ENCODE measurements at regions not wholly inside any gene's neighbourhood (a gene's known extent, or its start where the extent isn't known, plus 50 kb on each side); places are given as distances from the start of the nearest gene placed in this dataset.
A peak's percentile ranks its signal among the peaks of the same experiment; 100 is the strongest.
"Not testable (repeated sequence)": the region's sequence is repeated elsewhere in the genome, so short reads cannot be mapped to it uniquely, and the experiment has no call there.

DNA sequence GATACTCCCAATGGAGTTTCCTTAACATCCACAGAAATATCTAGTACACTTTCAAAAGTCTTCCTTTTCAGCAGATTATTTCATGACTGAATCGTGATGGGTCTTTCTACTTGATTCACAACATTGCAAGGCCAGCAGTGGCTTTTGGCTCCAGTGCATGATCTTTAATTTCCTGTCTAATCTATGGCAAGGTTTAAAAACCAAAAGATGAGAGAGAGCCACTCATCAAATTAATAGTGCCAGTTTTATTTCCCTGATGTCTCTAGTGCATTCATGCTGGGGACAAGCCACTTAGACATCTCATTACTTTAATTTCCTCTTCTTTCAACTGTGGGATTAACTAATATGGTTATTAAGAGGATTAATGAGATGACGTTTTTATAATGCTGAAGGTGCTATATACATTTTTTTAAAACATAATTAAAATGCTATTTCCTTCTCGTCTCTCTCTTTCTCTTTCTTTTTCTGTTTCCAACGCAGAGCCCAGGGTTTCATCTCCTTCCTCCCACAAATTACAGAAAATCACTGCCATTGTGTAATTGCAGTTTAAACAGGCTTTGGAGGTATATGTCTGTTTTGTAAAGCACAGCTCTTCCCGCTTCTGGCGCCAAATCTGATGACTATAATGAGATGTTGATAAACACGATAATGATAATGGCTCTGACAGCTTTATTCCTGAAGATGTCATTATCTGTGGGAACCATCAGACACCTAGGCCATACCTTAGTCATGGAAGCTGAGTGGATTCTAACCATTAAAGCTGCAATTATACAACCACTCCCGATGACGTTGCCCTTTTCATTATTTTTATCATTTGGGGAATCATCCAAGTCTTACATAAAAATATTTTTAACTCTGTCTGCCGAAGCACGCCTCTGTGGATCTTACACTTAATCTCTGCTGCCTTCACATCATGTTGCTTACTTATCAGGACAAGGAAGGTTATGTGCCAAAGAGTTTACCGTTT, 103.1 kb upstream of the PPM1H start:
- no peak for DNase-seq

DNA sequence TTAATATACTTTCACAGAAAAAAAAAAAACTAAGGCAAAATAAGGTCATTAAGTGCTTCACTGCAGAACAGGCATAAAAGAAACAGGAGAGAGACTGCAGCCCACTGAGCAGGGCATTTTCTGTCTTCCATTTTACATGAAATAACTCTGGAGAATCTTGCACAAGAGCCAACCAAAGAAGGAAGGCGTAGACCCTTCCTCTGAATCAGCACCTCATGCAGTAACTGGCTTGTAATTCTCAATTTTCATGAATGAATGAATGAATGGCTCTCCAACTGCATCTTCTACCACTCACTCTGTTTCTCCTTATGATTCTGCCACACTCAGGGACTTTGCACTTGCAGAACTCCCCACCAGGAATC, 102.0 kb upstream of the PPM1H start:
- DNase-seq: no peak

DNA sequence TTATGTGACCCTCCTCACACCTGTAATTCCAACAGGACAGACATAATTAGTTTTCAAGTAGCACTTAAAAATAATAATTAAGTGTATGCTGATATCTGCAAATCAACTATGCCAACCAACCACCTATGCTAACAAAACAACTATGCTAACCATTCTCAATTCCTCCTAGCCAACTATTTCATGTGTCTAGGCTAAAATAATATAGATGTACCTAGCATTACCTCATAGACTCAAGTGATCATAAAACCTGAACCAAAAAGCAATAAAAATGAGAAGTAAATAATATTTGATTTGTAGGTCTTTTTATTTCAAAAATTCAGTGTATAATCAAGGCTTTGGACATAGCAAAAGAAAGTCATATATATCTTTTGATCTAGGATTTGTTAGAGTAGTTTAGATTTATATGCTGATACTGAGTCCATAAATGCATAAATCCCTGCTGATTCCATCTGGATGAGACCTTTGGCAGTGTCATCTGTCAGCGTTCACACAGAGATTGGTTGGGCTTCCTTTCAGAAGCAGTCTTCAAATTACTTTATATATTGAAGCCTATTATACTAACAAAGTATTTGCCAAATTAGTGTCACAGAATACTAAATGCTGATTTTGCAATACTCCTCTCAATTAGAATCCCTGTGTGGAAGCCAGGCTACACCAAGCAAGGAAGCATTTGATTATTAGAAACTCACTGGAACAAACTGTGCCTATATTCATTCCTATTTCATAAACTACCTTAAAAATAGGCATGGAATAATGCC, 101.4 kb upstream of the PPM1H start:
- DNase-seq: no peak

DNA sequence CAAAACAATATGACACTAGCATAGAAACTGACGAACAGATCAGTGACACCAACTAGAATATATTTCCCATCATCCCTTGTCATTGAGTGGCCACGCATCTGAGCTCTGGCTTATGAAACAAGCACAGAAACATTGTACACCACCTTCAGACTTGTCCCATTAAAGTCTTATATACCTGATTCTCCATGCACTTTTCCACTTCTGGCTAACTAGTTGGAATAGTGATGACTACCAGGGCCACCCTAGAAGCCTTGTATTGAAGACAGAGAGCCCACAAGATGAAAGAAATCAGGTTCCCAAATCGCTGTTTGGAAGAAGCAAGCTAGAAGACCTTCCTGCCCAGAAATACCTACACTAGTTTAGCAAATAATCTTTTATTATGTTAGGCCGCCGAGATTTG, 99.7 kb upstream of the PPM1H start:
- no peak for DNase-seq

DNA sequence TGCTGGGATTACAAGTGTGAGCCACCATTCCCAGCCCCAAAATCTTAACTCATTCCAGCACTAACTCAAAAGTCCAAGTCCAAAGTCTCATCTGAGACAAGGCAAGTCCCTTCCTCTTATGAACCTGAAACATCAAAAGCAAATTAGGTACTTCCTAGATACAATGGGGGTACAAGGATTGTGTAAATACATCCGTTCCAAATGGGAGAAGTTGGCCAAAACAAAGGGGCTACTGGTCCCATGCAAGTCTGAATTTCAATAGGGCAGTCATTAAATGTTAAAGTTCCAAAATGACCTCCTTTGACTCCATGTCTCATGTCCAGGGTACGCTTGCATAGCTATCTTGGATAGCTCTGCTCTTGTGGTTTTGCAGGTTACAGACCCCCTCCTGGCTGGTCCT, 94.7 kb upstream of the PPM1H start:
- no peak for DNase-seq

DNA sequence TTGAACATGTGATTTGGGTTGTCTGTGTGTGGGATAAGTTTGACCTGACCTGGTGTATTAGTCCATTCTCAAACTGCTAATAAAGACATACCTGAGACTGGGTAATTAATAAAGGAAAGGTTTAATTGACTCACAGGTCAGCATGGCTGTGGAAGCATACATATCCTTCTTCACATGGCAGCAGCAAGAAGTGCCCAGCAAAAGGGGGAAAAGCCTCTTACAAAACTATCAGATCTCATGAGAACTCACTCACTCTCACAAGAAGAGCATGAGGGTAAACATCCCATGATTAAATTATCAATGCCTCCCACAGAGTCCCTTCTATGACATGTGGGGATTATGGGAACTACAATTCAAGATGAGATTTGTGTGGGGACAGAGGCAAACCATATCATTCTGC, 94.0 kb upstream of the PPM1H start:
- DNase-seq: no peak

DNA sequence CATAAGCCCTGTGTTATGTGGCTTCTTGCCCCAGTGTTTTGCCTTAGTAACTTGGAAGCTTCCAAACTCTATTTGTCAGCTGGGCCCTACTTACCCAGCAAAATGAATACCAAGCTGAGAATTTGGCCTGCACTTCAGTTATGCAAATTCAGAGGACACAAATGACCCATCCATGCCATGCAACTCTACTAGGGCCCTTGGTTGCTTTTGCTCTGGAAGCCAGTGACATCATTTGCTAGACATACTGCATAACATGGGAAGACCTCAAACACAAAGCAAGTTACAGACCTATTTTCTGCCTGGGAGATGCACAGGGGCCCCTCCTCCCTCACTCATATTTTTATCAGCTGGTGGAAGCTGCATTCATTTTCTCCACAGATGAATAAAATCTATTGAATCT, 90.2 kb upstream of the PPM1H start:
- DNase-seq: no peak

DNA sequence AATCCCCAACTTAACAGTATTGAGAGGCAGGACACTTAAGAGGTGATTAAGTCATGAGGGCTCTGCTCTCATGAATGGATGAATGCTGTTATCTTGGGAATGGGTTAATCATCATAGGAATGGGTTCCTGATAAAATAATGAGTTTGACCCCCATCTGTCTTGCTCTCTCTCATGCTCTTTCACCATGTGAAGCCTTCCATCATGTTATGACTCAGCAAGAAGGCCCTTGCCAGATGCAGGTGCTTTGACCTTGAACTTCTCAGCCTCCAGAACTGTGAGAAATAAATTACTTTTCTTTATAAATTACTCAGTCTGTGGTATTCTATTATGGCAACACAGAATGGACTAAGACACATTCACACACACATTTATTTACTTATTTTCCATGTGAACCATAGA, 89.0 kb upstream of the PPM1H start:
- peak; percentile 39 for DNase-seq

DNA sequence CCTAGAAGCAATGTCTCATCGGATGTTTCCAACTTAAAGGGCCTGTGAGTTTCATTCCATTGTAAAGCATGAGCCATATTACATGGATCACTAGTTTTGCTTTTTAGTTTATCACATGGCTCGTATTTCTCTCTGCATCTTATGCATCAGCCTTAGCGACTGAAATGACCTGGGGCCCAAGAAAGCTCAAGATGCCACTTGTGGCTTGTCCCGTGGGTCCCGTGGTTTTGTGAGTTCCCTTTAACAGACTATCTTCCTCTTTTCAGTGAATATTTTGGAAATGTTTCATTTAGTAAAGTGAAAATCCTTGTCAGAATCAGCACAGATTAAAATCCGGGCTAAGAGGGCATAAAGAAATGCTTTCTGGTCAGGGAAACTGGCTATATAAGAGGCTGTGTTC, 86.2 kb upstream of the PPM1H start:
- DNase-seq: no peak

DNA sequence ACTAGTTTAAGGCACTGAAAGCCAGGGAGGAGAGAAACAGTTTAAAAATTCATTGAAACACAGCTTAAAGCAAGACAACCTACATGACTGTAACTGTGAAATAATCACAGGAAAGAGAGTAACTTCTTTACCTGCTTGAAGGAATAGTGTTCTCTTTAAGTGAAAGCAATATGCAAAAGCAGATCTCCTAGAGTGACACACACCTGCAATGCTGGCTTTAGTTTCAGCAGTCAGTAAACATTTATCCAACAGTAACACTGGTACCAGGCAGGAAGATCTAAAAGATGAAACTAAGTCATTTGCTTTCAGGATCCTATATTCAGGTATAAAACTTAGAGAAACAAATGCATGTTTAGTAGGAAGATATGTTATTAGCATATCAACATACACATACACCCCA, 85.3 kb upstream of the PPM1H start:
- no peak for DNase-seq

DNA sequence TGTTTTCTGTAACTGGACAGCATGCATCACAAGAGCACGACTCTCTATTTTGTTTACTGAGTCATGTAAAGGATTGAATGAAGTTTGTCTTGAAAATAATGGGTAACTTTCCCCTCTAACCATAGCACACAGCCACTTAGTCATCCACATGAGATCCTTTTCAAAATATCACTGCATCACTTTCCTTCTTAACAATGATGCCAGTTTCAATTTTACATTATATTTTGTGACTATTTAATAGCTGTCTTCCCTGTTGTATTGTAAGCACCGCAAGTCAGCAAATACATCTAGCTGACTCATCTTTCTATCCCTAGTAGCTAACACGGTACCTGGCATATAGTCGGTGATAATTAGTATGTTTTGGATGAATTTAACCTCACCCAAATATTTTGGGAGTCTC, 83.3 kb upstream of the PPM1H start:
- no peak for DNase-seq

DNA sequence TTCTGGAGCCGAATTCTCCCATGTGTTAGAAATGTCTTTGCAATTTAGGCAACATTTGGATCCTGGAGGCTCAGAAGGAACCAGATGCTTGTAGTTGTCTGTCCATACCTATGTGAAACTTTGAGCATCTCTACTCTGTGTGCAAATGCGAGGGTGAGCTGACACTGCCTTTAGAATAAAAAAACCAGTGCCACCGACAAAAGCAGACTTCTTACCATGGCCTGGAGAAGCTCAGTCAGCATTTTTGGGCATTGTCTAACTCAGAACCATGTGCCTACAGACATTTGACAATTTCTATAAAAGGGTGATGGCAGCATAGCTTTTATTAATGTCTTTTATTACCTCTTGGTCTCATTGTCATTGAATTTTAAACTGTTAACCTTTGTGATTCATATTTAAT, 78.4 kb upstream of the PPM1H start:
- no peak for DNase-seq

DNA sequence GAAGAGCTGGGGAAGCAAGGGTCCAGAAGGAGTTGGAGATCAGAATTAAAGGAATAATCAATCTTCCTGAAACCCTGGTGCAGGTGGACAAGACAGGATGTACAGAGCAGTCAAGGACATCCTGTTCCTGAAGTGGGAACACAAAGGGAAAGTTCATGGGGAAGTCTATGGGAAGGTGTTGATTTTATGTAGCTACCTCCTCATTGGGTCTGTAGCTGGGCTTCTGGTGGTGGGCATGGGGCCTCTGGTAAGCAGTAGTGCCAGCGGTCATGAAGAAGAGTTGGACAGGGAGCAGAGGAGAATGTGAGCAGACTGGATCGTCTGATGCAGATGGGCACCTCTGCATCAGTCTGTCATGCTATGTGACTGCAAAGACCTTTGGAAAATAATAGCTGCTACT, 75.7 kb upstream of the PPM1H start:
- DNase-seq: no peak

DNA sequence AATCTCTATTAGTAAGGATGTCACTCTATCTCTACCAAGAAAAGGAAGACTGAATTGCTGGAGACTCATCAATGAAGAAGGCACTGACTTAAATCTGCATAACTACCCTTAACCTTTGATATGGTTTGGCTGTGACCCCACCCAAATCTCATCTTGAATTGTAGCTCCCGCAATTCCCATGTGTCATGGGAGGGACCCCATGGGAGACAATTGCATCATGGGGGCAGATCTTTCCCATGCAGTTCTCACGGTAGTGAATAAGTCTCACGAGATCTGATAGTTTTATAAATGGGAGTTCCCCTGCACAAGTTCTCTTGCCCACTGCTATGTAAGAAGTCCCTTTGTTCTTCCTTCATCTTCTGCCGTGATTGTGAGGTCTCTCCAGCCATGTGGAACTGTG, 73.4 kb upstream of the PPM1H start:
- no peak for DNase-seq

DNA sequence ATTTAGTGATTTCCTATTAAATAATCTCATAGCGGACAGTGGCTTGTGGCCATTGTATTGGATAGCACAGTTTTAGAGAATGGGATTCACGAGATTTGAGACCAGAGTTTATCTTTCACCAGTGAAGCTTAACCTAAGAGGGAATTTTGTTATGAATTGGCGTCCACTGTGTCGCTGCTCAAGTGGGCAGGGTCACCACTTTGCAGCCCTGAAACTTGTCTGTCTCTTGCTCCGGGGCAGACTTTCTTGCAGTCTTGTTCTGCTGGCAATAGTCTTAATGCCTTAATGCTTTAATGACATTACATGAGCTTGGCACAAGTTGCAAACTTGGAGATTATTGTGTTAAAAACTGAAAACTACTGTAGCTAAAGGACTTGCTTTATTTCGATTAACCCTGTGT, 72.8 kb upstream of the PPM1H start:
- peak; percentile 39 for DNase-seq

DNA sequence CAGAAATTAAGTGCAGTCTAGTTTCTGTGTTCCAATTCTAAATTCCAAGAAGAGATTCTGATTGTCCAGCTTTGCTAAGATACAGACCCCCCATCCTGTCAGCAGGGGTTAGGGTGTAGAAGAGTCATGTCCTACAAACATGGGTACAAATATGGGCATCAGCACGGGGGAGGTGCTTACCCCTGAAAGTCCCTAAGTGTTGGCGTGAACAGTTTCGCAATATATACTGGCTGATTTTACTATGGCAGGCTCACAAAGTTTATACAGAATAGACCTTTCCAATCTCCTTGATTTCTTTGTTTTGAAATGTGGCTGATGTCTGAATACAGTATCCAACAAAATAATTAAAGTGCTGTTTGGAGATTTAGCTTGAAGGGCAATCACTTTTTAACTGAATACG, 71.6 kb upstream of the PPM1H start:
- no peak for DNase-seq

DNA sequence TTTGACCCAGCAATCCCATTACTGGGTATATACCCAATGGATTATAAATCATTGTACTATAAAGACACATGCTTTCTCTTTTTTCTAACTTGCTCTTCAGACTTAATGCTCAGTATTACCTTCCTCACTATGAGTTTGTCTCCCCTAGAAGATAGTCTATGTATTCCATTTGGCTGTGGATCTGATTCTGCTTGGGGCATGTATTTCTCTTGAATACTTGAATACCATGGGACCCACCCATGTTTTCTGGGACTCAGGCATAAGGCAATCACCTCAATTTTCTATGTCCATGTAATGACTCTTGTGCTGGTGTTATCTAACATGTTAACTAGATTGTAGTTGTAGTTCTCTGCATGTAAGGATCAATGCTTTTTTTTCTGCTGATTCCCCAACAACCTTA, 70.4 kb upstream of the PPM1H start:
- DNase-seq: no peak

DNA sequence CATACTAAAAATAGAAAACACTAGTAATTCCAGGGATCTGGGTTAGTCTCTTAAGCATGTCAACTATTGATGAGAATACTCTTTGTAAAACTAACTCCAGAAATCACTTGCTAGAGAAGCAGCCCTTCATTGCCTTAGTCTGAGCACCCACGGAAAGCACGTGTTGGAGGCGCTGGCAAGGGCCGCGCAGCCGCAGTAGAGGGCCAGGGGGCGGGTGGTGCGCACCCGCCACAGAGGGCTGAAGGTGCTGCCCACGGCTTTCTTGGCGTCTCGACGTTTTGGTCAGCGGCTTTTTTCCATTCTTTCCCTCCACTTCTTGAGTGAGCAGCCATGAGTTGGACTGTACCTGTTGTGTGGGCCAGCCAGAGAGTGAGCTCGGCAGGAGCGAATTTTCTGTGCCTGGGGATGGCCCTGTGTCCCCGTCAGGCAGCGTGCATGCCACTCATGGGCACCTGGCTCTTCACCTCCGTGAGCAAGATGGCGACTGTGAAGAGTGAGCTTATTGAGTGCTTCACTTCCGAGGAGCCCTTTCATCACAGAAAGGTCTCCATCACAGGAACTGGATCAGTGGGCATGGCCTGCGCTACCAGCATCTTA, 68.4 kb upstream of the PPM1H start:
- DNase-seq: no peak

DNA sequence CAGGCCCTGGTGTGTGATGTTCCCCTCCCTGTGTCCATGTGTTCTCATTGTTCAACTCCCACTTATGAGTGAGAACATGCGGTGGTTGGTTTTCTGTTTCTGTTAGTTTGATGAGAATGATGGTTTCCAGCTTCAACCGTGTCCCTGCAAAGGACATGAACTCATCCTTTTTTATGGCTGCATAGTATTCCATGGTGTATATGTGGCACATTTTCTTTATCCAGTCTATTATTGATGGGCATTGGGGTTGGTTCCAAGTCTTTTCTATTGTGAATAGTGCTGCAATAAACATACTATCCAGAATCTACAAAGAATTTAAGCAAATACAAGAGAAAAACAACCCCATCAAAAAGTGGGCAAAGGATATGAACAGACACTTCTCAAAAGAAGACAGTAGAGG, 67.1 kb upstream of the PPM1H start:
- DNase-seq: not testable (repeated sequence)

DNA sequence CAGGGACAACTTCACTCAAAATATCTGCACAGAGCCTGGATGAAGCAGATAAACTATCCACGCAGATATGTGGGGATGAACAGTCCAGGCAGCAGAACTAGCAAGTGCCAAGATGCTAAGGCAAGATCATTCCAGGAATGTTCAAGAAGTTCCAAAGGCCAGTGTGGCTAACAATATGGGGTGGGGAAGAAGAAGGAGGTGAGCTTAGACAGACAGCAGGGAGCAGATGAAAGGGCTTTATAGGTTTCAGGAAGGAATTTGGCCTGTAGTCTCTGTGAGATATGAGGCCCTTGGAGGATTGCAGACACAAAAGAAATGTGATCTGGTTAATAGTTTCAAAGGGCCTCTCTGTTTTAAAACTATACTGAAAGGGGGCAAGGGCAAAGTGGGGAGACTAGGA, 63.5 kb upstream of the PPM1H start:
- DNase-seq: no peak

DNA sequence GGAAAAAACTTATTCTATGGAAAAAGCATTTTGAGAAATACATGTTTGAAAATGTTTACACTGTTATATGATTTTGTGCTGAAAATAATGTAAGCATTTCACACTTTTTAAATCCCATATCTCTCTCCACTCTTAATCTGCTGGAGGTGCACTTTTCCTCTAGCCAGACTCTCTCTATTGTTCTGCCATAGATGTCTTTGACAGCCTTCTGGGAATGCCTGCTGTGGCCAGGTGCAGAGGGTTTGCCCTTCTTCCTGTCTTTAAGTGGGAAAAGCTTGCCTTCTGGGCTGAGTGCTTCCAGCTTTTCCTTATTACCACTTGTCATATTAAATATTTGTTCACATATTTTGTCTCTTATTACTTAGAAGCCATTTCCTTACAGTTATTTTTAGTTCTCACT, 60.1 kb upstream of the PPM1H start:
- DNase-seq: no peak

DNA sequence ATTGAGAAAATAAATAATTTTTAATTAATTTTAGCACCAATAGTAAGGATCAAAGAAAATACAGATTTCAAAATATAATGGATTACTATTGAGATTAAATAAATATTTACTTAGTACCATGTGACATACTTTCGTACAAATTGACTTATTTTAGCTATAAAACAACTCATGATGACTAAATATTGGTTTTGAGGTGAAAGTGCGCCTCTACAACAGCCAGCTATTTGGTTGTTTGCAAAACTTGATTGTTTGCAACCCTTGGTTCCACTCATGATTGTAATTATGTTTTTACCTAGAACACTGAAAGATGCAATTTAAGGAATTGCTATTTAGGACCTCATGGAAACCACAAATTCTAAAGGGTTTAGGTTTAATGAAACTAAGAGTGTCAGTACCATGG, 51.9 kb upstream of the PPM1H start:
- no peak for DNase-seq
